GM12878 (cell line): ENCODE measurements at regions not wholly inside any gene's neighbourhood (a gene's known extent, or its start where the extent isn't known, plus 50 kb on each side); places are given as distances from the start of the nearest gene placed in this dataset.

ENCODE experiments used
- ATAC-seq: fragments of 200-7000 bp; cut with Tn5 transposase; 3 replicates; pipeline ENCODE4 v1.9.1; 2020; ENCODE audit warnings: mild to moderate bottlenecking, moderate library complexity
- BruUV-seq: library from RNA; stranded (reverse); fragments of 400-500 nt; replicated peaks from 2 replicates; lab custom pipeline; 2021; lab: Mats Ljungman, UMichigan
- CTCF ChIA-PET: fragments of 300-600 bp; sonication (Branson Sonifier 250); formaldehyde crosslinking; extraction: SDS; loops from one replicate; lab custom pipeline; 2021; ENCODE audit warnings: inconsistent platforms; lab: Yijun Ruan, JAX
- POLR2A ChIA-PET: fragments of 350-600 bp; formaldehyde crosslinking; extraction: SDS; loops from one replicate; lab custom pipeline; 2021; ENCODE audit warnings: inconsistent platforms; lab: Charles Lee
- RAD21 ChIA-PET: fragments of 300-600 bp; sonication (Branson Sonifier 250); formaldehyde crosslinking; loops from one replicate; lab custom pipeline; 2023; ENCODE audit warnings: antibody characterized with exemption; ENCODE audit not compliant: unreplicated experiment; lab: Charles Lee
- SMC1A ChIA-PET: fragments of 300-600 bp; sonication (Branson Sonifier 250); formaldehyde crosslinking; loops from one replicate; lab custom pipeline; 2023; ENCODE audit not compliant: unreplicated experiment, uncharacterized antibody; lab: Charles Lee
- DNase-seq: peaks from one replicate; pipeline ENCODE4 v3.0.0-alpha.2; 2011; ENCODE audit warnings: low read depth, low spot score
- FAIRE-seq: peaks from 3 replicates; lab custom pipeline; 2011; peaks lifted over from hg19 to GRCh38; lab: Jason Lieb, UNC
- H2AFZ ChIP-seq: 2 replicates; pipeline ENCODE4 v1.6.0; 2011; ENCODE audit warnings: low read depth, low read length, control low read depth; ENCODE audit not compliant: control insufficient read depth
- H3K27ac ChIP-seq: 2 replicates; pipeline ENCODE4 v1.5.1; 2011; ENCODE audit warnings: control low read depth; ENCODE audit not compliant: control insufficient read depth, insufficient read depth
- H3K27me3 ChIP-seq, 2 experiments: replicated peaks in 1 of 2; 2 replicates each; pipeline versions ENCODE4 v1.6.0 to v1.6.1; 2011; ENCODE audit warnings: low read length in 1 of 2; ENCODE audit not compliant: control insufficient read depth in 2 of 2, insufficient read depth in 2 of 2
- H3K36me3 ChIP-seq, 2 experiments: 2 replicates each; pipeline ENCODE4 v1.5.1; 2011; ENCODE audit warnings: low read length in 1 of 2; ENCODE audit not compliant: control insufficient read depth in 2 of 2, insufficient read depth in 2 of 2
- H3K4me1 ChIP-seq: 2 replicates; pipeline ENCODE4 v1.6.1; 2011; ENCODE audit warnings: mild to moderate bottlenecking, low read length, moderate library complexity, mixed read lengths; ENCODE audit not compliant: control insufficient read depth, insufficient read depth
- H3K4me2 ChIP-seq: 2 replicates; pipeline ENCODE4 v1.6.0; 2011; ENCODE audit warnings: control low read depth; ENCODE audit not compliant: control insufficient read depth, insufficient read depth
- H3K4me3 ChIP-seq: fragments of 200-600 bp; sonication (generic); 2 replicates; pipeline ENCODE4 v1.5.1; 2016
- H3K79me2 ChIP-seq: 2 replicates; pipeline ENCODE4 v1.6.0; 2011; ENCODE audit warnings: low read length; ENCODE audit not compliant: control insufficient read depth, insufficient read depth
- H3K9ac ChIP-seq: 2 replicates; pipeline ENCODE4 v1.8.0; 2011; ENCODE audit warnings: low read length, control low read depth, mixed read lengths; ENCODE audit not compliant: control insufficient read depth, insufficient read depth
- H3K9me3 ChIP-seq: replicated peaks from 3 replicates; pipeline ENCODE4 v1.5.1; 2011; ENCODE audit warnings: mild to moderate bottlenecking, low read length; ENCODE audit not compliant: control insufficient read depth, insufficient read depth
- H4K20me1 ChIP-seq: 2 replicates; pipeline ENCODE4 v1.6.0; 2011; ENCODE audit not compliant: control insufficient read depth, insufficient read depth
- CHD1 ChIP-seq: IDR thresholded peaks from 2 replicates; pipeline ENCODE4 v1.6.1; 2012; ENCODE audit warnings: low read depth, low read length, improper control_type of control experiment
- FOS ChIP-seq: IDR thresholded peaks from 3 replicates; pipeline ENCODE4 v1.6.1; 2011; ENCODE audit warnings: borderline replicate concordance; ENCODE audit not compliant: insufficient read length; ENCODE audit errors: extremely low read depth
- MEF2B ChIP-seq: fragments of 450-650 bp; IDR thresholded peaks from 2 replicates; pipeline ENCODE4 v1.6.1; 2018; ENCODE audit warnings: mild to moderate bottlenecking, moderate library complexity; ENCODE audit not compliant: partially characterized antibody, poor library complexity, severe bottlenecking
- NFYA ChIP-seq: IDR thresholded peaks from 2 replicates; pipeline ENCODE4 v1.6.1; 2011; ENCODE audit warnings: low read depth, mild to moderate bottlenecking, low read length, improper control_type of control experiment, borderline replicate concordance
- POLR2AphosphoS2 ChIP-seq: IDR thresholded peaks from 2 replicates; pipeline ENCODE4 v1.6.1; 2011; ENCODE audit warnings: low read depth, mild to moderate bottlenecking, low read length, improper control_type of control experiment, moderate library complexity
- PRDM15 ChIP-seq: fragments of 450-650 bp; formaldehyde crosslinking; IDR thresholded peaks from 2 replicates; pipeline ENCODE4 v1.4.0; 2020; ENCODE audit warnings: mild to moderate bottlenecking, moderate library complexity
- RCOR1 ChIP-seq: conservative IDR thresholded peaks from 2 replicates; pipeline ENCODE4 v1.6.1; 2012; ENCODE audit warnings: low read depth, low read length, improper control_type of control experiment
- ZNF622 ChIP-seq: fragments of 450-650 bp; IDR thresholded peaks from 2 replicates; pipeline ENCODE4 v1.6.1; 2017; ENCODE audit warnings: mild to moderate bottlenecking, inconsistent platforms
- WGBS: methylation state at CpG from one replicate; pipeline ENCODE4 v1.1.6; 2016; ENCODE audit warnings: low lambda C conversion rate; ENCODE audit not compliant: insufficient replicate concordance, insufficient coverage; ENCODE audit errors: missing lambda C conversion rate; 5-methylcytosine and 5-hydroxymethylcytosine counted together
- in situ Hi-C: fragments of 300-500 bp; cut with MboI; formaldehyde crosslinking; loops from 9 replicates; pipeline ENCODE4 v1.14.3; 2018; ENCODE audit warnings: mixed read lengths
- intact Hi-C: fragments of 100-400 bp; cut with micrococcal nuclease; formaldehyde crosslinking; loops from one replicate; pipeline ENCODE4 v1.14.2; 2022; ENCODE audit not compliant: unreplicated experiment

GRCh38 chr5:61800450-61800849 is 468.4 kb downstream of the ZSWIM6 start:
- WGBS: 26% methylated on average over 4 of the region's 4 CpGs
- POLR2A ChIA-PET: no interaction called here
- intact Hi-C loops (no loop called here), in situ Hi-C loops (no loop called here)
- SMC1A ChIA-PET: no interaction called here
- H3K4me2 ChIP-seq: no peak overlapping the region
- H4K20me1 ChIP-seq: no peaks in the 10 kb centered on the region
- H3K4me1 ChIP-seq: no peaks in the 10 kb centered on the region
- no peak overlapping the region for H3K27ac ChIP-seq
- no peaks in the 10 kb centered on the region for H3K9me3 ChIP-seq
- RAD21 ChIA-PET: no interaction called here
- CTCF ChIA-PET: no interaction called here
- no peak for DNase-seq
- FAIRE-seq: no peak
- H2AFZ ChIP-seq: no peak overlapping the region
- H3K4me3 ChIP-seq: no peak overlapping the region
- H3K9ac ChIP-seq: no peak overlapping the region
- H3K79me2 ChIP-seq: no peaks in the 10 kb centered on the region
- no peak for TF ChIP-seq CHD1
- no peak for TF ChIP-seq FOS
- no peak for TF ChIP-seq PRDM15 (CRISPR knock-in tag)
- no peak for ATAC-seq
- BruUV-seq: no TSS peak
- H3K27me3 ChIP-seq: peaks cover 1 to 2% of the 10 kb centered on the region in 2 experiments; a peak in 1 of 4 replicates
- no peaks in the 10 kb centered on the region for H3K36me3 ChIP-seq

GRCh38 chr5:61801174-61801573 is 469.1 kb downstream of the ZSWIM6 start:
- in situ Hi-C loops: no loop called here
- no peak for ATAC-seq
- no peaks in the 10 kb centered on the region for H3K79me2 ChIP-seq
- TF ChIP-seq RCOR1 (no peak), NFYA (no peak), ZNF622 (no peak), MEF2B (no peak), POLR2AphosphoS2 (no peak)
- TF ChIP-seq, all 136 proteins: peak for 0
- H3K9ac ChIP-seq: no peak overlapping the region
- ChIA-PET SMC1A (no interaction called here), POLR2A (no interaction called here), RAD21 (no interaction called here), CTCF (no interaction called here)
- H3K27ac ChIP-seq: no peak overlapping the region
- H3K4me1 ChIP-seq: no peaks in the 10 kb centered on the region
- WGBS: 11% methylated on average over 4 of the region's 4 CpGs
- no peaks in the 10 kb centered on the region for H3K36me3 ChIP-seq
- H3K27me3 ChIP-seq: peaks cover 1 to 2% of the 10 kb centered on the region in 2 experiments; a peak in 1 of 4 replicates
- no peak overlapping the region for H3K4me2 ChIP-seq
- BruUV-seq: no TSS peak
- no peak overlapping the region for H2AFZ ChIP-seq
- FAIRE-seq (no peak), DNase-seq (no peak)
- H3K9me3 ChIP-seq: no peaks in the 10 kb centered on the region
- no peak overlapping the region for H3K4me3 ChIP-seq
- H4K20me1 ChIP-seq: no peaks in the 10 kb centered on the region
- intact Hi-C loops: no loop called here
